ENCODE measurements at regions not wholly inside any gene's neighbourhood (a gene's known extent, or its start where the extent isn't known, plus 50 kb on each side); places are given as distances from the start of the nearest gene placed in this dataset.
"Not testable (repeated sequence)": the region's sequence is repeated elsewhere in the genome, so short reads cannot be mapped to it uniquely, and the experiment has no call there.

DNA sequence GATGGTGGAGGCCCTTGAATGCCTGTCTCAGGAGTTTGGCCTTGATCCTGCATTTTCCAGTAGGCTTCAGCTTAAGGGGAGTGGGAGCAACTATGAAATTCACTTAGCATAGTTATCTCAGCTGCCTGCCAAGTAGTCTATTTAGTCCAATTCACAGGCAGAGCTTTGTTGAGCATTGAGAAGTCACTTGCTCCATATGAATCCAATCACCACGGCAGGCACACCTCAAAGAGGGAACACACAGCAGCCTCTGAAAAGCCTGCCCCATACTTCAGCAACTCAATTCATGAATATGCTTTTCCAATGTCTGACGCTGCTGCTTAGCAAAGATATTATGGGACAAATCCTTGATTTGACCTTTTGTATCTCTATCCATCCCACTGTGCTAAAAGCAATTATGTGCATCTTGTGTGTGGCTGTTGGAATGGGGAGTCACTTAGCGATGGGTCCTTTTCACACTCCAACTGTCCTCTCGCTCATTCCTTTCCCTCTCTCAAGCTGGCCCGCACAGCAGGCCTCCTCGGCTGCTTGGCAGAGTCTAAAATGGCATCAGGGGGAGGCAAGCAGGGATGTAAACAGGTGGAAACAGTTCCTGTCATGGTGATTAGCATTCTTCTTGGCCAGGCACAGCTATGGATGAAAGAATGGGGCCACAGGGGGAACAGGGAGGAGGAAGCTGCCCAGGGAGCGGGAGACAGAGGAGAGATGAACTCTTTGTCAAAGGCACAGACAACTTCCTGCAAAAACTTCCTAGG is 56.0 kb upstream of the LRPPRC start:
- no peak for DNase-seq (ENCODE audit: low read depth in 2 of 2)

DNA sequence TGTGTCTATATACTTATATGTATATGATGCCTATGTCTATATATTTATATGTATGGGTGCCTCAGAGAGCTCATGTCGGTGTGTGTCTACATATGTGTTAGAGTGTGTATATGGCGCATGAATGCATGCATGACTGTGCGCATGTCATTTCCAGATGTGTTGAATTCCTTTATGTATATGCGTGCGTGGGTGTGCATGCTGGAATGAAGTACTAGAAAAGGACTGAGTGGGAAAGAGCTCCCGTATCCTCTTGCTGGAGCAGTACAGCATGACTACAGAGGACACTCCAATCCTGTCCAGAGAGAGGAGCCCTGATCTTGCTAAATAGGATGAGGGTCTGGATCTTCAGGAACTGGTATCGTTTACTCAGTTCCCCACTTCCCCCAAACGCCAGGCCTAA is 56.8 kb upstream of the LRPPRC start:
- DNase-seq (ENCODE audit: low read depth in 2 of 2) = no peak

DNA sequence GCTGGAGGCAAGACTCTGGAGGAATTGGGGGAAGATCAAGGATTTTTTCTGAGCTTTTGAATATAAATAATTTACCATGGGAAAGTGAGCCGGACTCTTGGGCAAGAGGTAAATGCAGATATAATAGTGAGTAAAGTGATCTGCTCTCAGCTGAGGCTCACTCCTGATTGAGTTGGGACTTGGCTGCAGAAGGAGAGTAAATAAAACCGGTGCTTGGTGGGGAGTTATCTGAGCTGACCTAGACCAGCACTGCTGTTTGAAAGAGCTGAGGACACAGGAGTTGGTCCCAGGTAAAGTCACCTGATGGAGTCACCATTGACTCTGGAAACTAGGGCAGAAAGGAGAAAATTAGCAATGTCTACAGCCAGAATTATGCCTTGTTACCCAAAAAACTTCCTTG is 57.3 kb upstream of the LRPPRC start:
- DNase-seq (ENCODE audit: low read depth in 2 of 2) = no peak

DNA sequence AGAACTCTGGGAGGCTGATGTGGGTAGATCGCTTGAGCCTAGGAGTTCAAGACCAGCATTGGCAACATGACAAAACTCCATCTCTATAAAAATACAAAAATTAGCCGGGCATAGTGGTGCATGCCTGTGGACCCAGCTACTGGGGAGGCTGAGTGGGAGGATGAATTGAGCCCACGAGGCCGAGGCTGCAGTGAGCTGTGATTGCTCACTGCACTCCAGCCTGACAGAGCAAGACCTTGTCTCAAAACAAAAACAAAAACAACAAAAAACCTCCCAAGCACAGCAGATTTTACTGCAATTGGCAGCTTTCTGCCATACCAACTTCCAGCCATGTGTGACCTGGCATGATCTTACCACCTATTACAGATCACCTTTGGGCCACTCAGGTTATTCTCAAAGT is 57.7 kb upstream of the LRPPRC start:
- no peak for DNase-seq (ENCODE audit: low read depth in 2 of 2)

DNA sequence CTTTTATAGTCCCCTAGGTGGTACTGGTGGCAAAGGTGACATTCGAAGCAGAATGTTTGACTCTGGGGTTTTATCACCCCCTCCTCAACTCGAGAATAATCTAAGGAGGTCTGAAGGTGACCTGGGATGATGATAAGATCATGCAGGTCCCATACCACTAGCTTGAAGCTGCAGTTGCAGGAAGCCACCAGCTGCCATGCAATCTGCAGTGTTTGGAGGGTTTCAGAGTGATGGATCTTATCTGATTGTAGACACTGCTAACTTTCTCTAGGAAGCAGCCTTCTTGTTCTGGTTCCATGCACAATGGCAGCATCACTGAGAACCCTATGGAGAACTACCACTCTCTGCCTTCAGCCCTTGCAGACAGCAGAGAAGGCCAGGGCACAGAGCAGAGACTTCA is 59.4 kb upstream of the LRPPRC start:
- no peak for DNase-seq (ENCODE audit: low read depth in 2 of 2)

DNA sequence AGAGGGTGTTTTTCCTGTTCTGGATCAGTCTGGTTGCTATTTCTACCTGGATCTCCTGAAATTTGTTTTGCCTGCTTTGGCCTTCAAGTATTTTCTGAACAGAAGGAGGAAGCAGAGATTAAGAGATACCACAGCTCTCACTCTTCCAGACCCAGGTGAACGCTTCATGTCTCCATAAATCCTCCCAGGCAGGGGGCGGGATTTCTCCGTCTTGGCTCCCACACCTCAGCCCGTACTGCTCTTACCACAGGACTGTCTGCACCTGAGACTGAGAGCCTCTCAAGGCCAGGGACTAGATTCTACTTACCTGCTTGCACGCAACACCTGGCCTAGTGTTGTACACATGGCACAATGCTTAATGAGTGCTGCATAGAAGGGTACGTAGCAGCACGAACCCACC is 59.9 kb upstream of the LRPPRC start:
- no peak for DNase-seq (ENCODE audit: low read depth in 2 of 2)

DNA sequence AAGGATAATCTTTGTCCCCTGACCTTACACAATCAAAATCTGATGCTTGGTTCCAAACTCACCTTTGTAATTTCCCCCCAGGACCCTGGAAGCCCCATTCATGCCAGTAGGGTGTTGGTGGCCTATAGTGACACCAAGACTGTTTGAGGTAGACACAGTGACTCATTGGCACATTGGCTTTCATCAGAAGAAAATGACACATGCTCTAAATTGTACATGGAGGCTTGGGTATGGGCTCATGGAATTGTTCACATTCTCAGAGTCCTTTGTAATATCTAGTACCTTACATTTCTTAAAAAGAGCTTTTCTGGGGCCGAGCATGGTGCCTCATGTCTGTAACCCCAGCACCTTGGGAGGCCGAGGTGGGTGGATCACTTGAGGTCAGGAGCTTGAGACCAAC is 61.2 kb upstream of the LRPPRC start:
- no peak for DNase-seq (ENCODE audit: low read depth in 2 of 2)

DNA sequence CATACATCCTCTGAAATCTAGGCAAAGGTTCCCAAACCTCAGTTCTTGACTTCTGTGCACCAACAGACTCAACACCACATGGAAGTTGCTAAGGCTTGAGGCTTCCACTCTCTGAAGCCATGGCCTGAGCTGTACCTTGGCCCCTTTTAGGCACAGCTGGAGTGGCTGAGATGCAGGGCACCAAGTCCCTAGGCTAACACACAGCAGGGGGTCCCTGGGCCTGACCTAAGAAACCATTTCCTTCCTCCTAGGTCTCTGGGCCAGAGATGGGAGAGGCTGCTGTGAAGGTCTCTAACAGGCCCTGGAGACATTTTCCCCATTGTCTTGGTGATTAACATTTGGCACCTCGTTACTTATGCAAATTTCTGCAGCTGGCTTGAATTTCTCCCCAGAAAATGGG is 64.5 kb upstream of the LRPPRC start:
- DNase-seq (ENCODE audit: low read depth in 2 of 2) = not testable (repeated sequence)

DNA sequence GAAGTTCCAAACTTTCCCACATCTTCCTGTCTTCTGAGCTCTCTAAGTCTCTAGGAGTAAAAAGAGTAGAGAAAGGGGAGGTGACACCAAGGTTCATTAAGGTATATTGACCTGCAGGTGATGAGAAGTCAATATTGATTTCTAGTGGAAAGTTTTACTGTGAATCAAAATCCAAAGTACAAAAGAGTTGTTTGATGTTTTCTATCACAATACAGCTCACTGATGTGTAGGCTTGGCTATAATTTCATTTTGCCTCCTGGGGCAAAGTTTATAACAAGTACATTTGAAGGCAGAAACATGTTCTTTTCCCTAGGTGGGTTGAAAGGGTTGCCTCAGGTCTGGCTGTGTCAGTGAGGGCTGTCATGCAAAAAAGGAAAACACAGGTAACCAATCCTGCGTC is 65.2 kb upstream of the LRPPRC start:
- no peak for DNase-seq (ENCODE audit: low read depth in 2 of 2)

DNA sequence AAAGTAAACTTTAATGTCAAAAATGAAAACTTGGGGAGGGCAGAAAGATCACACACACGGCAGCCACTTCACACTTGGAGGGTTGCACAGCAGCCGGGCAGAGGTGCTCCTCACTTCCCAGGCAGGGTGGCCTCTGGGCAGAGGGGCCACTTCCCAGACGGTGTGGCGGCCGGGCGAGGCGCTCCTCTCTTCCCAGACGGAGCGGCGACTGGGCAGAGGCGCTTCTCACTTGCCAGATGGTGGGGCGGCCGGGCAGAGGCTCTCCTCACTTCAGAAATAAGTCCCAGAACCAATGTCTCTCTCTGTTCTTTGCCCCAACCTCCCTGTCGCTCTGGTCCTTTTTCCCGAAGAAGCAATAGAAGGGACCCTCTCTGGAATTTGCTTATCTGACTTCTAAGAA is 65.7 kb upstream of the LRPPRC start:
- no peak for DNase-seq (ENCODE audit: low read depth in 2 of 2)

DNA sequence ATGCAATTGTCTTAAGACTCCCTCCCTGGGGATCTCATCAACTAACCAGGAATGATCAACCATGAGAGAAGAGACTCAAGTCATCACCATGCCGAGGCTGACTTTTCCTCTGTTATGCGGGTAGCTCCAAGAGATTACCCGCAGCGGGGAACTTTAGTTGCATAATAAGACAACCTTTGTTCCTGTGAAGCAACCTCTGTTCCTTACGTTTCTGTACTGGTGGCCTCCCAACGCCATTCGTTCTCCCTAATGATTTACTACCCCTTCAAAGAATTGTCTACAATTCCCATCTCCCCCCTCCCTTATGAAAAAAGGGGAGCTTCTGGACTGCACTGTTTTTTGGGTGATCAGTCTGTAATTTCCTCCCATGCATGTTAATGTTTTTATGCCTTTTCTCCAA is 66.1 kb upstream of the LRPPRC start:
- DNase-seq (ENCODE audit: low read depth in 2 of 2) = no peak

DNA sequence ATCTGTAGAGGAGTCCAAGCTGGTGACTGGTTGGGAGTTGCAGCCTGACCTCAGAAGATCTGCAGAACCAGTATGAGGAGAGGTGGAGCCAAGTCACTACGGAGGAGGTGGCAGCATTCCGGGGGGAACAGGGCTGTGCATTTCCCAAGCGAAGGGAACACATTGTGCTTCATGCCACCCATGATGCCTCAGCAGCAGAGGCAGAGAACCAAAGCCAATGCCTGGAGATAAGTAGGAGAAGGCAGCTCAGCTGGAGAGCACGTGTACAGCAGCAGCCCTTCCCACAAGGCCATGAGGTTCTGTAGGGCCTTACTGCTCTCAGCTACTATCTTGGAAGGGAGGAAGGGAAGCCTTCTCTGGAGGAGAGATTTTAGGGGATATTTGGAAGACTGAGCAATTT is 67.2 kb upstream of the LRPPRC start:
- no peak for DNase-seq (ENCODE audit: low read depth in 2 of 2)

DNA sequence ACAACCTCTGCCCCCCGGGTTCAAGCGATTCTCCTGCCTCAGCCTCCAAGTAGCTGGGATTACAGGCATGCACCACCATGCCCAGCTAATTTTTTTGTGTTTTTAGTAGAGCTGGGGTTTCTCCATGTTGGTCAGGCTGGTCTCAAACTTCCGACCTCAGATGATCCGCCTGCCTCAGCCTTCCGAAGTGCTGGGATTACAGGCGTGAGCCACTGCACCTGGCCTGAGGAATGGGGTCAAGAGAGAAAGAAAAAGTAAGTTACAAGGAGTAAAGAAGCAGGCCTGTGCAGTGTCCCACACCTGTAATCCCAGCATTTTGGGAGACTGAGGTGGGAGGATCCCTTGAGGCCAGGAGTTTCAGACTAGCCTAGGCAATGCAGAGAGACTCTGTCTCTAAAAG is 68.5 kb upstream of the LRPPRC start:
- DNase-seq (ENCODE audit: low read depth in 2 of 2) = not testable (repeated sequence)

DNA sequence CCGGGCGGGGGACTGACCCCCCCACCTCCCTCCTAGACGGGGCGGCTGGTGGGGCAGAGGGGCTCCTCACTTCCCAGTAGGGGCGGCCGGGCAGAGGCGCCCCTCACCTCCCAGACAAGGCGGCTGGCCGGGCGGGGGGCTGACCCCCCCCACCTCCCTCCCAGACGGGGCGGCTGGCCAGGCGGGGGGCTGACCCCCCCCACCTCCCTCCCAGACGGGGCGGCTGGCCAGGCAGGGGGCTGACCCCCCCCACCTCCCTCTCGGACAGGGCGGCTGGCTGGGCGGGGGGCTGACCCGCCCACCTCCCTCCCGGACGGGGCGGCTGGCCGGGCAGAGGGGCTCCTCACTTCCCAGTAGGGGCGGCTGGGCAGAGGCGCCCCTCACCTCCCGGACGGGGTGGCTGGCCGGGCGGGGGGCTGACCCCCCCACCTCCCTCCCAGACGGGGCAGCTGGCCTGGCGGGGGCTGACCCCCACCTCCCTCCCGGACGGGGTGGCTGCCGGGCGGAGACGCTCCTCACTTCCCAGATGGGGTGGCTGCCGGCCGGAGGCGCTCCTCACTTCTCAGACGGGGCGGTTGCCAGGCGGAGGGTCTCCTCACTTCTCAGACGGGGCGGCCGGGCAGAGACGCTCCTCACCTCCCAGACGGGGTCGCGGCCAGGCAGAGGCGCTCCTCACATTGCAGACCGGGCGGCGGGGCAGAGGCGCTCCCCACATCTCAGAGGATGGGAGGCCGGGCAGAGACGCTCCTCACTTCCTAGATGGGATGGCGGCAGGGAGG is 71.4 kb upstream of the LRPPRC start:
- DNase-seq (ENCODE audit: low read depth in 2 of 2) = not testable (repeated sequence)

DNA sequence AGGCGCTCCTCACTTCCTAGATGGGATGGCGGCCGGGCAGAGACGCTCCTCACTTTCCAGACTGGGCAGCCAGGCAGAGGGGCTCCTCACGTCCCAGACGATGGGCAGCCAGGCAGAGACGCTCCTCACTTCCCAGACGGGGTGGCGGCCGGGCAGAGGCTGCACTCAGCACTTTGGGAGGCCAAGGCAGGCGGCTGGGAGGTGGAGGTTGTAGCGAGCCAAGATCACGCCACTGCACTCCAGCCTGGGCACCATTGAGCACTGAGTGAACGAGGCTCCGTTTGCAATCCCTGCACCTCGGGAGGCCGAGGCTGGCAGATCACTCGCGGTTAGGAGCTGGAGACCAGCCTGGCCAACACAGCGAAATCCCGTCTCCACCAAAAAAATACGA is 72.0 kb upstream of the LRPPRC start:
- not testable (repeated sequence) for DNase-seq (ENCODE audit: low read depth in 2 of 2)

DNA sequence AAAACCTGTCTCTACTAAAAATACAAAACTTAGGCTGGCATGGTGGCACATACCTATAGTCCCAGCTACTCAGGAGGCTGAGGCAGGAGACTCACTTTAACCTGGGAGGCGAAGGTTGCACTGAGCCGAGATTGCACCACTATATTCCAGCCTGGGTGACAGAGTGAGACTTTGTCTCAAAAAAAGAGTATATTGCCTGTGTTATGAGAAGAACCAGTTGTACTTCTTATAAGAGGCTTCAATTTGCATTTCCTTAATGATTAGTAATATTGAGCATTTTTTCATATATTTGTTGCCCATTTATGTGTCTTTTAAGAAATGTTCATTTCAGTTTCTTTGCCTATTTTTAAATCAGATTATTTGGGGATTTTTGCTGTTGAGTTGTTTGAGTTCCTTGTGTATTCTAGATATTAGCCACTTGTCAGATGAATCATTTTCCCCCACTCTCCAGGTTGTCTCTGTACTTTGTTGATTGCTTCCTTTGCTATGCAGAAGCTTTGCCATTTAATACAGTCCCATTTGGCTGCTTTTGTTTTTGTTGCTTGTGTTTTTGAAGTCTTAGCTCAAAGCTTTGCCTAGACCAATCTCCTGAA is 75.8 kb upstream of the LRPPRC start:
- no peak for DNase-seq (ENCODE audit: low read depth in 2 of 2)

DNA sequence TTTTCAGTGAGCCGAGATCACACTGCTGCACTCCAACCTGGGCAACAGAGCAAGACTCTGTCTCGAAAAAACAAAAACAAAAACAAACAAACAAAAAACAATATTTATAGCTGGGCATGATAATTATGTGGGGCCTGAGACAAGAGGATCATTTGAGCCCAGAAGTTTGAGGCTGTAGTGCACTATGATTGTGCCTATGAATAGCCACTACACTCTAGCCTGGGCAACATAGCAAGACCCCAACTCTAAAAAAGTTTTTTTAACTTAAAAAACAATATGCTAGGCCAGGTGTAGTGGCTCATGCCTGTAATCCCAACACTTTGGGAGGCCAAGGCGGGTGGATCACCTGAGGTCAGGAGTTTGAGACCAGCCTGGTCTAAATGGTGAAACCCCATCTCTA is 77.9 kb upstream of the LRPPRC start:
- DNase-seq (ENCODE audit: low read depth in 2 of 2) = not testable (repeated sequence)

DNA sequence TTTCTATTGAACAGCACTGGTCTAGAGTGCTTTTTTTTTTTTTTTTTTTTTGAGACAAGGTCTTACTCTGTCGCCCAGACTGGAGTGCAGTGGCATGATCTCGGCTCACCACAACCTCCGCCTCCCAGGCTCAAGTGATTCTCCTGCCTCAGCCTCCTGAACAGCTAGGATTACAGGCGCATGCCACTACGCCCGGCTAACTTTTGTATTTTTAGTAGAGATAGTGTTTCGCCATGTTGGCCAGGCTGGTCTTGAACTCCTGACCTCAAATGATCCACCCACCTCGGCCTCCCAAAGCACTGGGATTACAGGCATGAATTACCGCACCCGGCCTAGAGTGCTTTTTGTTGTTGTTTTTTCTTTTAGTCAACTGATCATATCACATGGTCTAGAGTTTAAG is 79.0 kb upstream of the LRPPRC start:
- DNase-seq (ENCODE audit: low read depth in 2 of 2) = not testable (repeated sequence)

DNA sequence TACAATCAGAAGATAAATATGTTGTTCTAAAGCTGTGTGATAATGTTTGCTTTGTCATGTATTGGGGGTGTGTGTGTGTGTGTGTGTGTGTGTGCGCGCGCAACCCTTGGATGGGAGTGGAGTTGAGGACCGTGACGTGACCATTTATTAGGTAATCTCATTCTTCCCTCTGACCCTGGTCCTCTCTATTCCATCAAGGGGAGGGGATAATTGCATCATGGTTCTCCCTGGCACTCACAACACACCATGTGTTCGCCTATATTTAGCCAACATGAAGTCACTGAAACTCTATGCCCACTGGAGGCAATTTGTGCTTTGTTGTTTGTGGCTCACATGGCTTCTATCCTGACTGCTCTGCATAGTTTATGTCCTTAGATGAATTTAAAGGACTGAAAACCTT is 79.8 kb upstream of the LRPPRC start:
- DNase-seq (ENCODE audit: low read depth in 2 of 2) = no peak

DNA sequence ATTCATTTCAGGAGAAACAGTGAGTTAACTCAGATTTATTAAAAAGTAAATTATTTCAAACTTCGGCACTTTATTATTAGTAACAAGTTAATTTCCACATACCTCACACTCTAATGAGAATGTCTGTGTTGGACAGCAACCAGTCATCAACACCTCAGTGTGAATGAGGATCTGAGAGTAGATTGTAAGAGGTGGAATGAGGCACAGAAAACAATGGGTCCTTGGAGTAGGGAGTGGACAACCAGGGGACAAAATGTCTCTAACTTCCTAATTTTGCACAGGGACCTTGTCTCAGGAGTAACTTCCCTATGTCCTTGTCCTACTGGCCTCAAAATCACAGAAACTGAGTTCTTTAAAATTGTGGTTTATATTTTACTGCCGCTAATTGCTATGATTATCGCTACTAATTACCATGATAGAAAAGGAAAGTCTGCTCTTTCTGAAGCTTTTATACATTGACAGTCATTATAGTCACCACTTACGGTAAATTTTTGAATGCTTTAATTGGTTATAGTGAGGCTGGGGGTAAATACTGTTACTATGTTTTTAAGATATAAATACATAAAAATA is 82.2 kb upstream of the LRPPRC start:
- DNase-seq (ENCODE audit: low read depth in 2 of 2) = no peak

DNA sequence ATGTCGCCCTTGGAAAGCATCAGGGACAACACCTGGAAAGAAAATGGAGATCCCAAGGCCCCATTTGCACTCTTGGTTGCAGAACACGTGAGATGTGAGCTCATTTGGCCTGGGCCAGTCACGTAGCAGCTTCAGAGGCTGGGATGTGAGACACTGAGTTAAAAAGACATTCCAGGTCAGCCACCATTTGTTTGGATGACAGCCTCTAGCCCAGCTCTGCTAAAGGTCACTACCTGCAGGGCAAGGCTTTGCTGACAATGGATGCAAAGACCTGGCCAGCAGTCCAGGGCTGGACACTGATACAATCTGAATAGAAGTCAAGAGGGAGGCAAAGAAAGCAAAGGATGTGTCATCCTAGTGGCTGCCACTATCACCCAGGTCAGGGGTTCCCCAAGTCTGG is 83.9 kb upstream of the LRPPRC start:
- DNase-seq (ENCODE audit: low read depth in 2 of 2) = no peak

DNA sequence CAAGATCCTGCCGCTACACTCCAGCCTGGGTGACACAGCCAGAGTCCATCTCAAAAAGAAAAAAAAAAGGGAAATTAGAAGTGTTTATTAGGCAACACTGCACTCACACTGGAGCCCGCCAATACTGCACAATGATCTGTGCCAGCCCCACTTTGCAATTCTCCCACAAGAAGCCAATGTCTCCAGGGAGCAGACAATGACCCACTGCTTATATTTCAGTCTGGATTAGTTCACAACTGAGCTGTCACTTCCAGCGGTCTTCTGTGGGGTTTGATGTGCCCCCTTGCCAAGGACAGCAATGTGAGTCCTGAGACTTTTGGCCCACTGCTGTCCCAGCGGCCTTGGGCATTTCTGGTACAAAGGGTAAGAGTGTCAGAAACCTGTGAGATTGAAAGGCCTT is 85.6 kb upstream of the PPM1B start:
- no peak for DNase-seq (ENCODE audit: low read depth in 2 of 2)

DNA sequence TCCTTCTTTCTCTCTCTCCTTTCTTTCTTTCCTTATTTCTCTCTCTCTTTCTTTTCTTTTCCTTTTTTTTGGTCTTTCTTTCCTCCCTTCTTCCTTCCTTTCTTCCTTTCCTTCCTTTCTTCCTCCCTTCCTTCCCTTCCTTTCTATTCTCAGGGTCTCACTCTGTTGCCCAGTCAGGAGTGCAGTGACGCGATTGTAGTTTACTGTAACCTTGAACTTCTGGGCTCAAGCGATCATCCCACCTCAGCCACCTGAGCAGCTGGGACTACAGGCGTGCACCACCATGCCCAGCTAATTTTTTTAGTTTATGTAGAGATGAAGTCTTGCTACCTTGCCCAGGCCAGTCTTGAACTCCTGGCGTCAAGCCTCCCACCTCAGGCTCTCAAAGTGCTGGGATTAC is 83.8 kb upstream of the PPM1B start:
- DNase-seq (ENCODE audit: low read depth in 2 of 2) = no peak

Data from stimulated activated CD8-positive, alpha-beta memory T cell treated with anti-CD3 and anti-CD28 coated beads, Interleukin-15, amount 100 ng/mL, for 4 hours (primary cell).